A673 (cell line): ENCODE measurements at regions not wholly inside any gene's neighbourhood (a gene's known extent, or its start where the extent isn't known, plus 50 kb on each side); places are given as distances from the start of the nearest gene placed in this dataset.

Experiments
- BruUV-seq: library from RNA; stranded (reverse); fragments of 400-500 nt; replicated peaks from 2 replicates; lab custom pipeline; 2021; lab: Mats Ljungman, UMichigan
- CTCF ChIA-PET: fragments of 300-600 bp; sonication (Branson Sonifier 250); formaldehyde crosslinking; loops from one replicate; lab custom pipeline; 2022; ENCODE audit warnings: antibody characterized with exemption; lab: Charles Lee
- POLR2A ChIA-PET: fragments of 300-600 bp; sonication (Branson Sonifier 250); formaldehyde crosslinking; loops from one replicate; lab custom pipeline; 2022; ENCODE audit warnings: antibody characterized with exemption; ENCODE audit not compliant: low non-redundant PET; lab: Charles Lee
- DNase-seq: peaks from one replicate; pipeline ENCODE4 v3.0.0-alpha.2; 2015; ENCODE audit warnings: low spot score
- H3K27ac ChIP-seq: fragments of 200-600 bp; sonication (generic); 2 replicates; pipeline ENCODE4 v1.5.1; 2016; ENCODE audit warnings: mixed run types, low read depth, mild to moderate bottlenecking, mixed read lengths, antibody characterized with exemption, low read length; ENCODE audit not compliant: poor library complexity, severe bottlenecking
- H3K27me3 ChIP-seq: fragments of 200-600 bp; sonication (generic); replicated peaks from 2 replicates; pipeline ENCODE4 v1.6.1; 2017; ENCODE audit warnings: mixed run types, low read depth, mild to moderate bottlenecking, mixed read lengths, antibody characterized with exemption, low read length; ENCODE audit not compliant: insufficient read depth, poor library complexity
- H3K36me3 ChIP-seq: fragments of 200-600 bp; sonication (generic); 2 replicates; pipeline ENCODE4 v1.6.1; 2016; ENCODE audit warnings: mixed run types, mild to moderate bottlenecking, mixed read lengths, antibody characterized with exemption, low read length; ENCODE audit not compliant: insufficient read depth, poor library complexity, severe bottlenecking
- H3K4me1 ChIP-seq: fragments of 200-600 bp; sonication (generic); 2 replicates; pipeline ENCODE4 v1.6.1; 2017; ENCODE audit warnings: mixed run types, mild to moderate bottlenecking, mixed read lengths, antibody characterized with exemption, low read length; ENCODE audit not compliant: insufficient read depth, poor library complexity, severe bottlenecking
- H3K4me3 ChIP-seq: fragments of 200-600 bp; sonication (generic); 2 replicates; pipeline ENCODE4 v1.5.1; 2016; ENCODE audit warnings: low read depth, mixed run types, mild to moderate bottlenecking, mixed read lengths, low read length; ENCODE audit not compliant: poor library complexity, severe bottlenecking
- H3K9me3 ChIP-seq: fragments of 200-600 bp; sonication (generic); 2 replicates; pipeline ENCODE4 v1.6.1; 2016; ENCODE audit warnings: mixed run types, low read depth, mild to moderate bottlenecking, mixed read lengths, antibody characterized with exemption, low read length; ENCODE audit not compliant: poor library complexity, severe bottlenecking
- CTCF ChIP-seq: fragments of 300-800, 200-600 bp; sonication (generic); conservative IDR thresholded peaks from 2 replicates; pipeline ENCODE4 v1.5.1; 2017; ENCODE audit warnings: low read depth, mild to moderate bottlenecking, antibody characterized with exemption, low read length, moderate library complexity, mixed read lengths
- EZH2 ChIP-seq: fragments of 200-600 bp; sonication (generic); IDR thresholded peaks from 2 replicates; pipeline ENCODE4 v1.6.1; 2017; ENCODE audit warnings: borderline replicate concordance, low read depth, mild to moderate bottlenecking, mixed read lengths, antibody characterized with exemption, low read length; ENCODE audit not compliant: poor library complexity, severe bottlenecking
- intact Hi-C: fragments of 100-400 bp; cut with micrococcal nuclease; formaldehyde crosslinking; loops from one replicate; pipeline ENCODE4 v1.10.0; 2022; ENCODE audit not compliant: unreplicated experiment

- ChIA-PET CTCF (interaction anchor here (0.6 to 0.7 kb wide), 4 partner anchors 410 to 1428 kb away, joined by 3 to 19 read pairs (median 3); no protein-coding TSS in a partner anchor), POLR2A (interaction anchor here (0.6 to 0.8 kb wide), 5 partner anchors 97 to 1613 kb away, joined by 3 to 7 read pairs (median 5); a partner anchor contains a TSS)
- no peaks in the 10 kb centered on the region for H3K4me1 ChIP-seq
- peak overlapping the region; percentile 98 for H3K4me3 ChIP-seq
- H3K36me3 ChIP-seq: no peaks in the 10 kb centered on the region
- no peaks in the 10 kb centered on the region for H3K27me3 ChIP-seq
- intact Hi-C loops: loop anchor here (5.0 to 10.0 kb wide), 2 partner anchors 297 to 415 kb away; partner anchors contain the start of gene ZNF184
- H3K9me3 ChIP-seq: no peaks in the 10 kb centered on the region
- peak; percentile 93 for DNase-seq
- BruUV-seq: no TSS peak
- TF ChIP-seq CTCF (peak; percentile 58), EZH2 (no peak)
- H3K27ac ChIP-seq: peak overlapping the region; percentile 86
These were observed 69.8 kb upstream of the PRSS16 start for GRCh38 chr6:27177485-27178406.

- intact Hi-C loops: loop anchor here (5.0 to 10.0 kb wide), 2 partner anchors 296 to 414 kb away; partner anchors contain the start of gene ZNF184
- CTCF ChIA-PET: interaction anchor here (0.6 to 0.7 kb wide), 2 partner anchors 409 to 837 kb away, joined by 3 to 19 read pairs; no protein-coding TSS in a partner anchor
- Histone ChIP-seq H3K27me3 (no peaks in the 10 kb centered on the region), H3K9me3 (no peaks in the 10 kb centered on the region), H3K4me3 (peak overlapping the region; percentile 98), H3K36me3 (no peaks in the 10 kb centered on the region), H3K4me1 (no peaks in the 10 kb centered on the region), H3K27ac (peak overlapping the region; percentile 86)
- POLR2A ChIA-PET: interaction anchor here (0.6 kb wide), 1 partner anchor 973 kb away, joined by 3 read pairs; no protein-coding TSS in a partner anchor
- no peak for DNase-seq
- TF ChIP-seq CTCF: no peak
- no TSS peak for BruUV-seq
These were observed 69.1 kb upstream of the PRSS16 start for GRCh38 chr6:27178407-27178730.

- TF ChIP-seq CTCF: no peak
- no peak for TF ChIP-seq EZH2
- peak overlapping the region; percentile 86 for H3K27ac ChIP-seq
- H3K9me3 ChIP-seq: no peaks in the 10 kb centered on the region
- CTCF ChIA-PET: no interaction called here
- H3K27me3 ChIP-seq: no peaks in the 10 kb centered on the region
- peak overlapping the region; percentile 98 for H3K4me3 ChIP-seq
- POLR2A ChIA-PET: no interaction called here
- no peaks in the 10 kb centered on the region for H3K4me1 ChIP-seq
- intact Hi-C loops: loop anchor here (5.0 to 10.0 kb wide), 2 partner anchors 296 to 413 kb away; partner anchors contain the start of gene ZNF184
- TSS peak; percentile 50 for BruUV-seq
- H3K36me3 ChIP-seq: no peaks in the 10 kb centered on the region
- no peak for DNase-seq
These were observed 68.6 kb upstream of the PRSS16 start for GRCh38 chr6:27178860-27179259.
